ENCODE measurements at regions not wholly inside any gene's neighbourhood (a gene's known extent, or its start where the extent isn't known, plus 50 kb on each side); places are given as distances from the start of the nearest gene placed in this dataset.

DNA sequence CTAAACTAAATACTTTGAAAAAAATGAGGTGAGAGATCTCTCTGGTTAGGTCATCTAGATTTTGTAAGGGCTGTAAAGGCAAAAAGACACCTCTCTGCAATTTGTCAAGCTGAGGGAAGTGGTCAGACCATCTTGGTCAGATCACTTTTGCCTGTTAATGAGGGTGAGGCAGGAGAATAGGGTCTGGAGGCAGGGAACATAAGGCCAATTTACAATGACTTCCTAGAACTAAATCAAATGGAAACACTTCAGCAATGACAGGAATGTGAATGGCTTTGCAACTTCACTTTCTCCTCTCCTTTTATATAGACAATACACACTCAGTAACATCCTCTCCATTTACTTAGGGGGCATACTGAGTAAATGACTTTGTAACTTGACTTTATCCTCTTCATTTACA lies 1653.4 kb downstream of the SLITRK5 start:
- Mint-ChIP-seq H3K36me3 (ENCODE audit: low read depth) (no peaks in the 10 kb centered on the region), H3K4me1 (peaks cover 15% of the 10 kb centered on the region; the same call in 2 of the 3 replicates), H3K27ac (no peak overlapping the region), H3K27me3 (ENCODE audit: insufficient read depth, low read depth, poor library complexity) (no peaks in the 10 kb centered on the region), H3K9me3 (no peaks in the 10 kb centered on the region), H3K4me3 (no peak overlapping the region)
- Histone ChIP-seq H2AFZ (no peak overlapping the region), H3K4me2 (no peak overlapping the region; the same call in 1 of the 2 replicates), H3K27ac (ENCODE audit: low read depth) (peak overlapping the region; percentile 61; the same call in 1 of the 2 replicates), H3F3A (replicated peaks; ENCODE audit: low read depth) (no peaks in the 10 kb centered on the region), H3K27me3 (ENCODE audit: insufficient read depth) (no peaks in the 10 kb centered on the region), H3K79me2 (replicated peaks; ENCODE audit: insufficient read depth) (no peaks in the 10 kb centered on the region), H3K36me3 (ENCODE audit: insufficient read depth) (no peaks in the 10 kb centered on the region), H4K20me1 (replicated peaks; ENCODE audit: insufficient read depth) (no peaks in the 10 kb centered on the region), H3K4me3 (no peak overlapping the region), H3K4me1 (ENCODE audit: insufficient read depth) (peaks cover 15% of the 10 kb centered on the region), H3K9me2 (ENCODE audit: insufficient read depth) (peaks cover 7% of the 10 kb centered on the region)
- ATAC-seq (peak; percentile 62), DNase-seq (ENCODE audit: low spot score) (peak; percentile 60)
- TF ChIP-seq, protein P1, sequence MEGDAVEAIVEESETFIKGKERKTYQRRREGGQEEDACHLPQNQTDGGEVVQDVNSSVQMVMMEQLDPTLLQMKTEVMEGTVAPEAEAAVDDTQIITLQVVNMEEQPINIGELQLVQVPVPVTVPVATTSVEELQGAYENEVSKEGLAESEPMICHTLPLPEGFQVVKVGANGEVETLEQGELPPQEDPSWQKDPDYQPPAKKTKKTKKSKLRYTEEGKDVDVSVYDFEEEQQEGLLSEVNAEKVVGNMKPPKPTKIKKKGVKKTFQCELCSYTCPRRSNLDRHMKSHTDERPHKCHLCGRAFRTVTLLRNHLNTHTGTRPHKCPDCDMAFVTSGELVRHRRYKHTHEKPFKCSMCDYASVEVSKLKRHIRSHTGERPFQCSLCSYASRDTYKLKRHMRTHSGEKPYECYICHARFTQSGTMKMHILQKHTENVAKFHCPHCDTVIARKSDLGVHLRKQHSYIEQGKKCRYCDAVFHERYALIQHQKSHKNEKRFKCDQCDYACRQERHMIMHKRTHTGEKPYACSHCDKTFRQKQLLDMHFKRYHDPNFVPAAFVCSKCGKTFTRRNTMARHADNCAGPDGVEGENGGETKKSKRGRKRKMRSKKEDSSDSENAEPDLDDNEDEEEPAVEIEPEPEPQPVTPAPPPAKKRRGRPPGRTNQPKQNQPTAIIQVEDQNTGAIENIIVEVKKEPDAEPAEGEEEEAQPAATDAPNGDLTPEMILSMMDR (conservative IDR thresholded peaks at IDR 0.05; ENCODE audit: low read depth in 2 of 2): no peak
- no peak for TF ChIP-seq JUNB (IDR thresholded peaks at IDR 0.05; ENCODE audit: unreplicated experiment)
- TF ChIP-seq ZNF331 (CRISPR knock-in tag; IDR thresholded peaks at IDR 0.05; ENCODE audit: low read depth): no peak
- peak; percentile 42; the same call in 1 of the 2 replicates for TF ChIP-seq NANOG (IDR thresholded peaks at IDR 0.05; ENCODE audit: borderline replicate concordance)
- TF ChIP-seq EZH2phosphoT487 (IDR thresholded peaks at IDR 0.05; ENCODE audit: unreplicated experiment): no peak
- TF ChIP-seq, protein P2, sequence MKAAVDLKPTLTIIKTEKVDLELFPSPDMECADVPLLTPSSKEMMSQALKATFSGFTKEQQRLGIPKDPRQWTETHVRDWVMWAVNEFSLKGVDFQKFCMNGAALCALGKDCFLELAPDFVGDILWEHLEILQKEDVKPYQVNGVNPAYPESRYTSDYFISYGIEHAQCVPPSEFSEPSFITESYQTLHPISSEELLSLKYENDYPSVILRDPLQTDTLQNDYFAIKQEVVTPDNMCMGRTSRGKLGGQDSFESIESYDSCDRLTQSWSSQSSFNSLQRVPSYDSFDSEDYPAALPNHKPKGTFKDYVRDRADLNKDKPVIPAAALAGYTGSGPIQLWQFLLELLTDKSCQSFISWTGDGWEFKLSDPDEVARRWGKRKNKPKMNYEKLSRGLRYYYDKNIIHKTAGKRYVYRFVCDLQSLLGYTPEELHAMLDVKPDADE (IDR thresholded peaks at IDR 0.05): no peak

DNA sequence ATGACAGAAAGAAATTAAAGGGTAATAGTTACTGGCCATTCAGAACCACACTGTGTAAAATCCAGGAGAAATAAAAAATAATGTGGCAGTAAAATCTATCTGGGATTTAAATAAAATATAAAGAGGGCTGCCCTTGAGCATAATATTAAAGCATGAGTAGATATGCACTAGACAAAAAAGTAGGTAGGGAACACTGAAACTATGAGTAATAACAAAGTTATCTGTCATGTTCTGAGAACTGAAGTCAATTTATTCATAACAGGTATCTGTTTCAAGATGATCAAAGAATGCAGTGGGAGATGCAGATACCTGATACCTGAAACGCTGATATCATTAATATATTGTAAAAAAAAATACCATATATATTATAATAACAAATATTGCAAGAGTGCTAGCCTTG lies 1672.0 kb downstream of the SLITRK5 start:
- no peak overlapping the region for H3K4me3 ChIP-seq
- Mint-ChIP-seq H3K27ac (no peak overlapping the region), H3K27me3 (ENCODE audit: insufficient read depth, low read depth, poor library complexity) (no peaks in the 10 kb centered on the region), H3K4me1 (no peaks in the 10 kb centered on the region), H3K4me3 (no peak overlapping the region), H3K36me3 (ENCODE audit: low read depth) (peaks cover 9% of the 10 kb centered on the region; the same call in 1 of the 3 replicates), H3K9me3 (peaks cover 9% of the 10 kb centered on the region; the same call in 2 of the 3 replicates)
- H3K79me2 ChIP-seq (replicated peaks; ENCODE audit: insufficient read depth): no peaks in the 10 kb centered on the region
- no peaks in the 10 kb centered on the region; the same call in 1 of the 2 replicates for H3K9me2 ChIP-seq (ENCODE audit: insufficient read depth)
- H3F3A ChIP-seq (replicated peaks; ENCODE audit: low read depth): no peaks in the 10 kb centered on the region
- H4K20me1 ChIP-seq (replicated peaks; ENCODE audit: insufficient read depth): no peaks in the 10 kb centered on the region
- DNase-seq (ENCODE audit: low spot score) (no peak), ATAC-seq (no peak)
- no peaks in the 10 kb centered on the region for H3K36me3 ChIP-seq (ENCODE audit: insufficient read depth)
- H3K27me3 ChIP-seq (ENCODE audit: insufficient read depth): no peaks in the 10 kb centered on the region
- no peak overlapping the region for H2AFZ ChIP-seq
- no peaks in the 10 kb centered on the region for H3K4me1 ChIP-seq (ENCODE audit: insufficient read depth)
- no peak overlapping the region for H3K4me2 ChIP-seq
- no peak overlapping the region for H3K27ac ChIP-seq (ENCODE audit: low read depth)
- TF ChIP-seq, protein P3, sequence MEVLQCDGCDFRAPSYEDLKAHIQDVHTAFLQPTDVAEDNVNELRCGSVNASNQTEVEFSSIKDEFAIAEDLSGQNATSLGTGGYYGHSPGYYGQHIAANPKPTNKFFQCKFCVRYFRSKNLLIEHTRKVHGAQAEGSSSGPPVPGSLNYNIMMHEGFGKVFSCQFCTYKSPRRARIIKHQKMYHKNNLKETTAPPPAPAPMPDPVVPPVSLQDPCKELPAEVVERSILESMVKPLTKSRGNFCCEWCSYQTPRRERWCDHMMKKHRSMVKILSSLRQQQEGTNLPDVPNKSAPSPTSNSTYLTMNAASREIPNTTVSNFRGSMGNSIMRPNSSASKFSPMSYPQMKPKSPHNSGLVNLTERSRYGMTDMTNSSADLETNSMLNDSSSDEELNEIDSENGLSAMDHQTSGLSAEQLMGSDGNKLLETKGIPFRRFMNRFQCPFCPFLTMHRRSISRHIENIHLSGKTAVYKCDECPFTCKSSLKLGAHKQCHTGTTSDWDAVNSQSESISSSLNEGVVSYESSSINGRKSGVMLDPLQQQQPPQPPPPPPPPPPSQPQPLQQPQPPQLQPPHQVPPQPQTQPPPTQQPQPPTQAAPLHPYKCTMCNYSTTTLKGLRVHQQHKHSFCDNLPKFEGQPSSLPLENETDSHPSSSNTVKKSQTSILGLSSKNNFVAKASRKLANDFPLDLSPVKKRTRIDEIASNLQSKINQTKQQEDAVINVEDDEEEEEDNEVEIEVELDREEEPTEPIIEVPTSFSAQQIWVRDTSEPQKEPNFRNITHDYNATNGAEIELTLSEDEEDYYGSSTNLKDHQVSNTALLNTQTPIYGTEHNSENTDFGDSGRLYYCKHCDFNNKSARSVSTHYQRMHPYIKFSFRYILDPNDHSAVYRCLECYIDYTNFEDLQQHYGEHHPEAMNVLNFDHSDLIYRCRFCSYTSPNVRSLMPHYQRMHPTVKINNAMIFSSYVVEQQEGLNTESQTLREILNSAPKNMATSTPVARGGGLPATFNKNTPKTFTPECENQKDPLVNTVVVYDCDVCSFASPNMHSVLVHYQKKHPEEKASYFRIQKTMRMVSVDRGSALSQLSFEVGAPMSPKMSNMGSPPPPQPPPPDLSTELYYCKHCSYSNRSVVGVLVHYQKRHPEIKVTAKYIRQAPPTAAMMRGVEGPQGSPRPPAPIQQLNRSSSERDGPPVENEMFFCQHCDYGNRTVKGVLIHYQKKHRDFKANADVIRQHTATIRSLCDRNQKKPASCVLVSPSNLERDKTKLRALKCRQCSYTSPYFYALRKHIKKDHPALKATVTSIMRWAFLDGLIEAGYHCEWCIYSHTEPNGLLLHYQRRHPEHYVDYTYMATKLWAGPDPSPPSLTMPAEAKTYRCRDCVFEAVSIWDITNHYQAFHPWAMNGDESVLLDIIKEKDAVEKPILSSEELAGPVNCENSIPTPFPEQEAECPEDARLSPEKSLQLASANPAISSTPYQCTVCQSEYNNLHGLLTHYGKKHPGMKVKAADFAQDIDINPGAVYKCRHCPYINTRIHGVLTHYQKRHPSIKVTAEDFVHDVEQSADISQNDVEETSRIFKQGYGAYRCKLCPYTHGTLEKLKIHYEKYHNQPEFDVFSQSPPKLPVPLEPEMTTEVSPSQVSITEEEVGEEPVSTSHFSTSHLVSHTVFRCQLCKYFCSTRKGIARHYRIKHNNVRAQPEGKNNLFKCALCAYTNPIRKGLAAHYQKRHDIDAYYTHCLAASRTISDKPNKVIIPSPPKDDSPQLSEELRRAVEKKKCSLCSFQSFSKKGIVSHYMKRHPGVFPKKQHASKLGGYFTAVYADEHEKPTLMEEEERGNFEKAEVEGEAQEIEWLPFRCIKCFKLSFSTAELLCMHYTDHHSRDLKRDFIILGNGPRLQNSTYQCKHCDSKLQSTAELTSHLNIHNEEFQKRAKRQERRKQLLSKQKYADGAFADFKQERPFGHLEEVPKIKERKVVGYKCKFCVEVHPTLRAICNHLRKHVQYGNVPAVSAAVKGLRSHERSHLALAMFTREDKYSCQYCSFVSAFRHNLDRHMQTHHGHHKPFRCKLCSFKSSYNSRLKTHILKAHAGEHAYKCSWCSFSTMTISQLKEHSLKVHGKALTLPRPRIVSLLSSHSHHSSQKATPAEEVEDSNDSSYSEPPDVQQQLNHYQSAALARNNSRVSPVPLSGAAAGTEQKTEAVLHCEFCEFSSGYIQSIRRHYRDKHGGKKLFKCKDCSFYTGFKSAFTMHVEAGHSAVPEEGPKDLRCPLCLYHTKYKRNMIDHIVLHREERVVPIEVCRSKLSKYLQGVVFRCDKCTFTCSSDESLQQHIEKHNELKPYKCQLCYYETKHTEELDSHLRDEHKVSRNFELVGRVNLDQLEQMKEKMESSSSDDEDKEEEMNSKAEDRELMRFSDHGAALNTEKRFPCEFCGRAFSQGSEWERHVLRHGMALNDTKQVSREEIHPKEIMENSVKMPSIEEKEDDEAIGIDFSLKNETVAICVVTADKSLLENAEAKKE (CRISPR knock-in tag; IDR thresholded peaks at IDR 0.05): no peak
- TF ChIP-seq EZH2phosphoT487 (IDR thresholded peaks at IDR 0.05; ENCODE audit: unreplicated experiment) (no peak), POLR2AphosphoS5 (IDR thresholded peaks at IDR 0.05; ENCODE audit: low read depth) (no peak), JUNB (IDR thresholded peaks at IDR 0.05; ENCODE audit: unreplicated experiment) (no peak), ZNF114 (CRISPR knock-in tag; IDR thresholded peaks at IDR 0.05) (no peak), ZNF331 (CRISPR knock-in tag; IDR thresholded peaks at IDR 0.05; ENCODE audit: low read depth) (no peak), NANOG (IDR thresholded peaks at IDR 0.05; ENCODE audit: borderline replicate concordance) (no peak), STAT1 (IDR thresholded peaks at IDR 0.05; ENCODE audit: unreplicated experiment) (no peak)
- TF ChIP-seq, protein P2 (IDR thresholded peaks at IDR 0.05): no peak

All from GM23338 (cell line).